ENCODE measurements at regions not wholly inside any gene's neighbourhood (a gene's known extent, or its start where the extent isn't known, plus 50 kb on each side); places are given as distances from the start of the nearest gene placed in this dataset.
"Not testable (repeated sequence)": the region's sequence is repeated elsewhere in the genome, so short reads cannot be mapped to it uniquely, and the experiment has no call there.

DNA sequence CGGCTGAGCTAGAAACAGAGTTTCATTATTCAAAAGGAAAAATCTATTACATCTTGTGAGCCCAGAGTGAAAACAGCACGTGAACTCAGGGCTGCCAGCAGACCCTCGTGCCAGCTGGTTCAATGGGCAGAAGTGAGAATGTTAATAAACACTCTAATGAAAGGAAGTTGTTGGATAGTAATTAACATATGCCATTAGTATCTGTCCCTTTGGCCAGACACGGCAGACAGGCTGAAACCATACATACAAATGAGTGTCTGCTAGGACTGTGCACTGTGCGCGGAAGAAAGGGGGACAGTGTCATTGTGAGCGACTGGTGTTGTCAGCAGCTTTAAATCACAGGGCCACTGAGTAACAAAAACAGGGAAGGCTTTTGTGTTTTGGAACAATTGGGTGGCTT is 121.9 kb upstream of the TSC22D1 start:
- no peak overlapping the region for H3K27ac Mint-ChIP-seq
- ChIA-PET CTCF (interaction anchor here (1.0 kb wide), 1 partner anchor 214 kb away, joined by 3 read pairs; no protein-coding TSS in a partner anchor), POLR2A (no interaction called here)
- H3K4me3 Mint-ChIP-seq = no peak overlapping the region
- no peaks in the 10 kb centered on the region for H3K9me3 Mint-ChIP-seq (ENCODE audit: insufficient read depth)
- no peaks in the 10 kb centered on the region for H3K4me1 Mint-ChIP-seq (ENCODE audit: low read depth)
- DNase-seq (no peak), ATAC-seq (no peak)
- H3K36me3 Mint-ChIP-seq (ENCODE audit: low read depth) = no peaks in the 10 kb centered on the region
- H3K27me3 Mint-ChIP-seq (ENCODE audit: low read depth) = peaks cover 4% of the 10 kb centered on the region

DNA sequence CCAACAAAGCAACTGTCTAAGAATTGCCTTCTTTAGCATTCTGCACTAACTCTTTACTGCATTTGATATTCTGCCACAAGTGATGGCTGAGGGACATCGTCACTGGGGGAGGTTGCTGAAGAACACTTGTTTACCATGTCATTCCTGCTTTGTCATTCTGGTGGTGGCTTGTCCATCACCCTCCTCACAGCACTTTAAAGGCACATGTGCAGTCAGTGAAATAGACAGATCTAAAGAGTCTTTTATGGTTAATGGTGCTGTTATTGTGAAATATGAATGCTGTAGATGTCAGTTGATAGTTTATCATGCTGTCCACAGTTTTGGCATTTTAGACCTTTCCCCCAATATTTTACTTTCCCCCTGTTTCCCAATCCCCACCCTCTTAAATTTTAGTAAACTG is 120.9 kb upstream of the TSC22D1 start:
- no peaks in the 10 kb centered on the region for H3K4me1 Mint-ChIP-seq (ENCODE audit: low read depth)
- no peaks in the 10 kb centered on the region for H3K36me3 Mint-ChIP-seq (ENCODE audit: low read depth)
- H3K27me3 Mint-ChIP-seq (ENCODE audit: low read depth) = peaks cover 4% of the 10 kb centered on the region
- no peak overlapping the region for H3K27ac Mint-ChIP-seq
- H3K4me3 Mint-ChIP-seq = no peak overlapping the region
- POLR2A ChIA-PET = no interaction called here
- H3K9me3 Mint-ChIP-seq (ENCODE audit: insufficient read depth) = no peaks in the 10 kb centered on the region
- ATAC-seq = no peak
- DNase-seq = no peak
- CTCF ChIA-PET = no interaction called here

DNA sequence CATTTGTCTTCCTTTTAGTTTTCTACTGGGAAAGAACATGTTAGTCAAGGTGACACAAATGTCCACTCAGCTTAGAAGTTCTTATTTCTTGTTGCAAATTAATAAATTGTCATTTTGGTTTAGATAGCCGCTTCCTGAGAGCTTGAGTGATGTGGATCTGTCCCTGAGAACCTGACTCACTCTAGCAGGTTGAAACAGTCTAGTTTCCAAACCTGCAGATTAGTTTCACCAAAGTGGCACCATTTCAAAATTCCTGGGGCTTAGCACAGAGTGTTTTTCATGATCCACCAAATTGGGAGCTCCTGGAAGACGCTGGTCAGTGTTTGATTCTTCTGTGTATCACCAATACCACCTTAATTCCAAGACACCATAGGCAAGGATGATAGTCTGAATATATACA is 119.4 kb upstream of the TSC22D1 start:
- no peak overlapping the region for H3K27ac Mint-ChIP-seq
- no peak for DNase-seq
- ChIA-PET CTCF (interaction anchor here (0.6 kb wide), 1 partner anchor 230 kb away, joined by 3 read pairs; no protein-coding TSS in a partner anchor), POLR2A (no interaction called here)
- H3K4me1 Mint-ChIP-seq (ENCODE audit: low read depth) = no peaks in the 10 kb centered on the region
- no peak for ATAC-seq
- H3K9me3 Mint-ChIP-seq (ENCODE audit: insufficient read depth) = no peaks in the 10 kb centered on the region
- no peak overlapping the region for H3K4me3 Mint-ChIP-seq
- no peaks in the 10 kb centered on the region for H3K36me3 Mint-ChIP-seq (ENCODE audit: low read depth)
- H3K27me3 Mint-ChIP-seq (ENCODE audit: low read depth) = peaks cover 4% of the 10 kb centered on the region

DNA sequence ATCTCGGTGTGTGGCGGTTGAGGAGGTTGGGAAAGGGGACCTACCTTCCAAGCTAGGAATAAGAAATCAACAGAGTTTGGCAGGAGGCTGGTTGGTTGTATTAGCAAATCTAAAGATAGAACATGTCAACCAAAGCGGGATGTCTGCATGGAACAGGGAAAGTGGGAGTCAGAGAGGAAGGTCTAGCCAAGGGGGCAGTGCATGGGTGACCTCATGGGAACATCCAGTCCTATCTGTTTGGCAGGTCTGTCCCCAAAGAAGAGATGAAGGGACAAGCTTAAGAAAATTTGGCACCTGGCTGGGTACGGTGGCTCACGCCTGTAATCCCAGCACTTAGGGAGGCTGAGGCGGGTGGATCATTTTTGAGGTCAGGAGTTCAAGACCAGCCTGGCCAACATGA is 118.7 kb upstream of the TSC22D1 start:
- no peak overlapping the region for H3K27ac Mint-ChIP-seq
- DNase-seq (no peak), ATAC-seq (no peak)
- ChIA-PET POLR2A (no interaction called here), CTCF (interaction anchor here (0.6 kb wide), 1 partner anchor 230 kb away, joined by 3 read pairs; no protein-coding TSS in a partner anchor)
- peaks cover 4% of the 10 kb centered on the region for H3K27me3 Mint-ChIP-seq (ENCODE audit: low read depth)
- no peaks in the 10 kb centered on the region for H3K9me3 Mint-ChIP-seq (ENCODE audit: insufficient read depth)
- no peak overlapping the region for H3K4me3 Mint-ChIP-seq
- H3K4me1 Mint-ChIP-seq (ENCODE audit: low read depth) = no peaks in the 10 kb centered on the region
- no peaks in the 10 kb centered on the region for H3K36me3 Mint-ChIP-seq (ENCODE audit: low read depth)

DNA sequence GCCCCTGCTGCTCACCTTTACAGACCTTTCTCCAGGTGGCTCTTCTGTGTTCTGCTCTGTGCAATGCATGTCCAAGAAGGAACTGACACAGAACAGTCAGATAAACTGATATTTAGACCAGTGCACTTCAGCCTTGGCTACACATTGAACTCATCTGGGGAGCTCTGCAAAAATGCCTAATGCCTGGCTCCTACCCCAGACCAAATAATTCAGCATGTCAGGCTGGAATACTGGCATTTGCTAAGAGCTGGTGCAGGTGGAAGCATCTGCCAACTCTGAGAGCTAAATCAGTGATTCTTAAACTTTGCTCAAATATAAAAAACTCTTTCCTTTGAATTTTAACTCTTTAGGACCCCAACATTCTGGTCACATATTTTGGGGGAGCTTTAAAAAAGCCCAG is 118.2 kb upstream of the TSC22D1 start:
- CTCF ChIA-PET = no interaction called here
- POLR2A ChIA-PET = no interaction called here

DNA sequence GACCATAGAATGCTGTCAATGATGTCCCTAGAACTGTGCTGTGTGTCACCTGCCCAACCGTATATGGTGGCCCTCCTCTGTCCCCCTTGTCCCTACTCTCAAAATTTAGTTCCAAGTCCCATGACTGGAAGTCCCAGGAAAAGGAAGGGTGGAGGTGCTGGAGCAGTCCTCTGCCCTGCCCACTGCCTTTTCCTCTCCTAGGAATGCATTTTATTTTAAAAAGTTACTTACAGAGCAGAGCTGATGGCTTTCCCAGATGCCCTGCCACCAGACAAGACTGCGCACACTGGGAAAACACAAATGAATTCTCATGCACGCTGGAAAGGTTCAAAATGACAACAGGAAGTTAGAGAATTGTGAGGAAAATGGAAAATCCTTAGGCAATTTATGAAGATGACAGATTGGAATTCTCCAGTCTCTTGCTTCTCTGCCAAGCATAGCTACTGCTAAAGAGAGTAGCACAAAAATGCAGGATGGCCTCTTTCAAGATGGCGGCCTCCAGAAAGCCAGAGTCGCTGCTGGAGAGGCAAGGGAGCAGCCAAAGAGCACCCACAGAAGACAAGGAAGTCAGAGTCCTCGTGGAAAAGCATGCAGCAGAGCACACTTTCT is 117.1 kb upstream of the TSC22D1 start:
- H3K27me3 Mint-ChIP-seq (ENCODE audit: low read depth) = peaks cover 4% of the 10 kb centered on the region
- no peaks in the 10 kb centered on the region for H3K9me3 Mint-ChIP-seq (ENCODE audit: insufficient read depth)
- ChIA-PET CTCF (no interaction called here), POLR2A (no interaction called here)
- no peak overlapping the region for H3K4me3 Mint-ChIP-seq
- ATAC-seq (no peak), DNase-seq (no peak)
- no peaks in the 10 kb centered on the region for H3K4me1 Mint-ChIP-seq (ENCODE audit: low read depth)
- H3K27ac Mint-ChIP-seq = no peak overlapping the region
- no peaks in the 10 kb centered on the region for H3K36me3 Mint-ChIP-seq (ENCODE audit: low read depth)

More for the DNA sequence above, 118.2 kb upstream of the TSC22D1 start:
- no peak overlapping the region for H3K4me3 Mint-ChIP-seq
- ATAC-seq (no peak), DNase-seq (no peak)
- H3K9me3 Mint-ChIP-seq (ENCODE audit: insufficient read depth) = no peaks in the 10 kb centered on the region
- peaks cover 4% of the 10 kb centered on the region for H3K27me3 Mint-ChIP-seq (ENCODE audit: low read depth)
- H3K27ac Mint-ChIP-seq = no peak overlapping the region
- no peaks in the 10 kb centered on the region for H3K4me1 Mint-ChIP-seq (ENCODE audit: low read depth)
- H3K36me3 Mint-ChIP-seq (ENCODE audit: low read depth) = no peaks in the 10 kb centered on the region

DNA sequence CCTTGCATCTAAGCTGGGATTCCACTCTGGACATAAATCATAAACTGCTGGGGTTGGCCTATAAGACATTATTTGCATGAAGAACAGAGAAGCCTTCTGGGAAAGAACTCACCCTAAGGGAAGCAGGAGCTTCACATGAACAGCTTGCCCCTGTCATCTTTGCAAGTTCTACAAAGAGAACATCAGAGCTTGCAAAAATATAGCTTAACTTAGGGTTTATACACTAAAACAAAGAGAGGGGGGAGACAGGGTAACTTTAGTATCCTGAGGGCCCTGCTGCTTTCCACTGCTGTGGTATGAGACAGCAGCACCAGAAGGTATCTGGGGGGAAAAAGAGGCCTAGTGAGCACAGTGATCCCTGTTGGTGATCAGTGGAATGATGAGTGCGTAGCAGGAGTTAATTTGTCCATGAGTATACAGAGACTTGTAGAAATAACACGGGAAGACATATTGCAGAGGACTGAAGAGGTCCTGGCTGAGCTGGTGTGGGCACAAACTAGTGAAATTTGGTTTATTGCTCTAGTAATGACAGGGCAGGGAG is 116.1 kb upstream of the TSC22D1 start:
- ChIA-PET POLR2A (no interaction called here), CTCF (no interaction called here)
- Mint-ChIP-seq H3K27me3 (ENCODE audit: low read depth) (peaks cover 4% of the 10 kb centered on the region), H3K36me3 (ENCODE audit: low read depth) (no peaks in the 10 kb centered on the region), H3K4me1 (ENCODE audit: low read depth) (no peaks in the 10 kb centered on the region), H3K9me3 (ENCODE audit: insufficient read depth) (no peaks in the 10 kb centered on the region), H3K27ac (no peak overlapping the region), H3K4me3 (no peak overlapping the region)
- ATAC-seq (no peak), DNase-seq (no peak)

DNA sequence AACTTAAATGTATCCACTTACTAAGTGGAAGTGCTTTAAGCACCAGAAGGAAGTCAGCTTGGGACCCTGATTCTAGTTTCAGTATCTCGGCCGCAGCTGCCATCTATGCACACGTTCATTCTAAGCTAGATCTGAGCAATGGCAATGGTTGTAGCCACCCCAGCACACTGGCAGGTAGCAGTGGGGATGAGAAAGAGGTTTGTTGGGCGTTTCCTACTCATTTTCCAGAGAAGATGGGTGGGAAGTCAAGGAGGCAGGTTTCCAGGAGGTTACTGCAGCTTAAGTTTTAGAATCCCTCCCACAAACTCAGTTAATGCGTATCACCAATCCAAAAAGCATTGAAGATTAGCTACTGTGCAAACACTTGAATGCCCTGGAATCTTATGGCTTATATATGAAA is 114.2 kb upstream of the TSC22D1 start:
- H3K27me3 Mint-ChIP-seq (ENCODE audit: low read depth) = peaks cover 4% of the 10 kb centered on the region
- CTCF ChIA-PET = no interaction called here
- no peak overlapping the region for H3K27ac Mint-ChIP-seq
- H3K9me3 Mint-ChIP-seq (ENCODE audit: insufficient read depth) = peaks cover 5% of the 10 kb centered on the region
- peaks cover 9% of the 10 kb centered on the region for H3K4me1 Mint-ChIP-seq (ENCODE audit: low read depth)
- no peak for DNase-seq
- POLR2A ChIA-PET = no interaction called here
- no peak for ATAC-seq
- H3K36me3 Mint-ChIP-seq (ENCODE audit: low read depth) = no peaks in the 10 kb centered on the region
- H3K4me3 Mint-ChIP-seq = no peak overlapping the region

DNA sequence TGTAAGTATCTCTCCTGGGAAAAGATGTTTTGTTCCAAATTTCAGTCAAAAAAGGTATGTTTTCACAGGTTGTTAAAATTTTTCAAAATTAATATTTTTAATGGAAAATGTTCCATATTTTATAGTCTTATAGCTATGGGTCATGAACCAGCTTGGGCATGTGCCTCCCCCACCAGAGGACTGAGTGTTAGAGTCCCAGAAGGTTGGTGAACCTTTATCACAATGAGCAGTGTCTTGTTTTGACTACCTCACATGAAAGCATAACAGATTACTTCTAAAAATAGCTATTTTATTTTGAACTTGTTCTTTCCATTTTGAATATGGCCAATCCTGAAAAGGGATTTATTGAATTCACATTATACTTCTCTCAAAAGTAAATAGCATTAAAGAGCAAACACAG is 112.5 kb upstream of the TSC22D1 start:
- H3K9me3 Mint-ChIP-seq (ENCODE audit: insufficient read depth) = peaks cover 5% of the 10 kb centered on the region
- DNase-seq = no peak
- H3K4me1 Mint-ChIP-seq (ENCODE audit: low read depth) = peaks cover 13% of the 10 kb centered on the region
- ChIA-PET POLR2A (no interaction called here), CTCF (interaction anchor here (0.7 kb wide), 1 partner anchor 186 kb away, joined by 3 read pairs; no protein-coding TSS in a partner anchor)
- H3K4me3 Mint-ChIP-seq = no peak overlapping the region
- H3K27ac Mint-ChIP-seq = no peak overlapping the region
- no peaks in the 10 kb centered on the region for H3K27me3 Mint-ChIP-seq (ENCODE audit: low read depth)
- H3K36me3 Mint-ChIP-seq (ENCODE audit: low read depth) = no peaks in the 10 kb centered on the region
- ATAC-seq = no peak

DNA sequence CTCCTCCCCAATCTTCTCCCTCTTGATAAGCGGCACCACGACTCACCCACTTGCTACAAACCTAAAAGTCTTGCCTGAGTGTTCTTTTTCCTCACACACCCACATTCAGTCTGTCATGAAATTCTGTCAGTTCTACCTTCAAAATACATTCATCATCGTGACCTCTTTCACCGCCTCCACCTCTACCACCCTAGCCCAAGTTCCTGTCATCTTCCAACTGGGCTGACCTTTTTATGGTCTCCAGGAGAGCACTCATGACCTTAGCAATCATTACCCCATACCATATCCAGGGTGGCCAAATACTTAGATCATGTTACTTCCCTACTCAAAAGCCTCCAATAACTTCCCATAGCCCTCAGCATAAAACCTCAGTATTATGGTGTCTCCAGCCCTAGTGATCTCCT is 110.4 kb upstream of the TSC22D1 start:
- DNase-seq (no peak), ATAC-seq (no peak)
- no peak overlapping the region for H3K27ac Mint-ChIP-seq
- peaks cover 5% of the 10 kb centered on the region for H3K9me3 Mint-ChIP-seq (ENCODE audit: insufficient read depth)
- H3K27me3 Mint-ChIP-seq (ENCODE audit: low read depth) = no peaks in the 10 kb centered on the region
- ChIA-PET CTCF (no interaction called here), POLR2A (no interaction called here)
- peaks cover 13% of the 10 kb centered on the region for H3K4me1 Mint-ChIP-seq (ENCODE audit: low read depth)
- H3K36me3 Mint-ChIP-seq (ENCODE audit: low read depth) = no peaks in the 10 kb centered on the region
- no peak overlapping the region for H3K4me3 Mint-ChIP-seq

DNA sequence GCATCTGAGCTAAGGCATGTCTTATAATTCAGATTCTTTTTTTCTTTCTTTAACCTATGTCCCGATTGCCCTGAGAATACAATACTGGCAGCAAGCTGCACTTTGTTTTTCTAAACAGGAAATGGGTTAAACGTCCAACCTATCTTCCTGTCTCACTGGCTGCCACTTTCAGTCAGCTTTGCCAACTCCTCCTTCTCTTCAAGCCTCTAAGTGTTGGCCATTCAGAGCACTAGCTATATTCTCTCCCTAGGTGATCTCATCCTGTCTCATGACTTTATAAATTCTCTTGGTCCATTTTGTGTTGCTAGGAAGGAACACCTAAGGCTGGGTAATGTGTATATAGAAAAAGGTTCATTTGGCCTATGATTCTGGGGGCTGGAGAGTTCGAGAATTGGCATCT is 109.5 kb upstream of the TSC22D1 start:
- H3K9me3 Mint-ChIP-seq (ENCODE audit: insufficient read depth) = peaks cover 5% of the 10 kb centered on the region
- no peak for ATAC-seq
- peak; percentile 23 for DNase-seq
- ChIA-PET POLR2A (no interaction called here), CTCF (no interaction called here)
- H3K4me1 Mint-ChIP-seq (ENCODE audit: low read depth) = peaks cover 13% of the 10 kb centered on the region
- H3K4me3 Mint-ChIP-seq = no peak overlapping the region
- H3K36me3 Mint-ChIP-seq (ENCODE audit: low read depth) = no peaks in the 10 kb centered on the region
- H3K27me3 Mint-ChIP-seq (ENCODE audit: low read depth) = no peaks in the 10 kb centered on the region
- H3K27ac Mint-ChIP-seq = no peak overlapping the region

DNA sequence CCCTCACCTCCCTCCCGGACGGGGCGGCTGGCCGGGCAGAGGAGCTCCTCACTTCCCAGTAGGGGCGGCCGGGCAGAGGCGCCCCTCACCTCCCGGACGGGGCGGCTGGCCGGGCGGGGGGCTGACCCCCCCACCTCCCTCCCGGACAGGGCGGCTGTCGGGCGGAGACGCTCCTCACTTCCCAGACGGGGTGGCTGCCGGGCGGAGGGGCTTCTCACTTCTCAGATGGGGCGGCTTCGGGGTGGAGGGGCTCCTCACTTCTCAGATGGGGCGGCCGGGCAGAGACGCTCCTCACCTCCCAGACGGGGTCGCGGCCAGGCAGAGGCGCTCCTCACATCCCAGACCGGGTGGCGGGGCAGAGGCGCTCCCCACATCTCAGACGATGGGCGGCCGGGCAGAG is 106.3 kb upstream of the TSC22D1 start:
- ATAC-seq; CTCF ChIA-PET; POLR2A ChIA-PET; H3K4me3 Mint-ChIP-seq; H3K36me3 Mint-ChIP-seq (ENCODE audit: low read depth); DNase-seq; H3K27me3 Mint-ChIP-seq (ENCODE audit: low read depth); H3K27ac Mint-ChIP-seq; H3K9me3 Mint-ChIP-seq (ENCODE audit: insufficient read depth): not testable (repeated sequence)
- H3K4me1 Mint-ChIP-seq (ENCODE audit: low read depth) = peaks cover 13% of the 10 kb centered on the region

DNA sequence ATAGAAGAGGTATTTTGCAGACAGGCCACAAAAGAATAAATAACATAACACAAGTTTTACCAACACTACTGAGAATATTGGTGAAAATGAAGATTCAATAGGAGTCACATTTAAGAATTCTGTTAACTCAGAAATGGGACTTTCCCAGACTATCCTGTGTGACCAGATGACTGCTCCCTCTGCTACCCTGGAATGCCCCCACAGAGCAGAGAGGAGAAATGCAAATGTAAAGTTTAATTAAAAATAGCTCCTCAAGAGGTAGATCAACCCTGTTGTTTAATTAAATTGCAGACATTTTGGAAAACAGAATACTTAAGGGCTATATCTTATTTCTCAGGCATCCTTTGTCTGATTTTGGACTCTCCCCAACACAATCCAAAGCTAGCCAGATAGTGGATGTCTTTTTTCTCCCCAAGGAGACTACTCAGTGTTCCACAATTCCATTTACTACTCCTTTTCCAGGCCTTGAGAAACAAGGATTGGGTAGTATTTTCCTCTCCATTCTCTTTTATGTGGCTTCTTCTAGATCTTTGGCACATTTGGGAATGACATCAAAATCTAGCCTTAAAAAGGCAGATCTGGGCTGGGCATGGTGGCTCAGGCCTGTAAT is 104.7 kb upstream of the TSC22D1 start:
- DNase-seq (no peak), ATAC-seq (no peak)
- Mint-ChIP-seq H3K27me3 (ENCODE audit: low read depth) (no peaks in the 10 kb centered on the region), H3K36me3 (ENCODE audit: low read depth) (no peaks in the 10 kb centered on the region), H3K4me3 (no peak overlapping the region), H3K9me3 (ENCODE audit: insufficient read depth) (no peaks in the 10 kb centered on the region), H3K4me1 (ENCODE audit: low read depth) (peaks cover 8% of the 10 kb centered on the region), H3K27ac (no peak overlapping the region)
- ChIA-PET POLR2A (no interaction called here), CTCF (no interaction called here)
